Activated CD4-positive, alpha-beta T cell treated with anti-CD3 and anti-CD28 coated beads, Interleukin-10, Interleukin-2, amounts not matched to agents 100 ng/mL and 50 ng/mL, durations not matched to agents 16 hours and 8 hours (primary cell): ENCODE measurements at regions not wholly inside any gene's neighbourhood (a gene's known extent, or its start where the extent isn't known, plus 50 kb on each side); places are given as distances from the start of the nearest gene placed in this dataset.

Experiments used
- DNase-seq: peaks from one replicate; pipeline ENCODE4 v3.0.0-alpha.2; 2020

- no peak for DNase-seq
These were observed 93.5 kb upstream of the STK39 start for GRCh38 chr2:168340931-168341330.

DNA sequence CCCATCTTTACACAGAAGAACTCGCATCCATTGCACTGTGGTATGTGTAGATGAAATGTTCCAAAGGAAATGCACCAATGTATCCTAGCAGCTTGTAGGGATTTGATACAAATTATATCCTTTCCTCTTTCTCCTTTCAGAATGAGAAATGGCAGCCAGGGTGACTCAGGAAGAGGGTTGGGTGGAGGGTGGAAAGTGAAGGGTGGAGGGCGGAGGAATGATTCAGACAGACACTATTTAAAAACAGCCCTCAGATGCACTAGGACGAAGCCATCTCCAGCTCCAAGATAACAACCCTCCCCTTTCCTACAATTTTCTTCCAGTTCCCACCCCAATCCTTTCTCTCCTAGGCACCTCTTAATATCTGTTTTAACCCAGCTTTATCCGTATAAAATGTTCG, 96.2 kb upstream of the STK39 start:
- DNase-seq = no peak

DNA sequence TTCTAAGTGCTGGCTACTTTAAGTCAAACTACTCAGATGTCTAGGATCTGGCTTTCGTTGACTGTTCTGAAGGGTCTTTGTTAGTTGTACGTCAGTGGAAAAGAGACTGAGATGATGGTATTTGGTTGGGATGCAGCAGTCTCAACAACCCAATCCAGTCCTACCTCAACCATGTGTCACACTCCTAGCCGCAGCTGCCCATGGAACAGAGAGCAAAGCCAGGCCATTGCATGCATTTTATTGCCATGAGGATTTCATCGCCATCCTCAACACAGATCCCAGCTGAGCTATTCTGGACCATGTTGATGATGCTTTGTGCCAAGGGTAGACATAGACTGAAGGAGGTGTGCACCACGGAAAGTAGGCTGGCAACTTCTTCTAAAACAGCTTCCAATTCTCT, 97.3 kb upstream of the STK39 start:
- no peak for DNase-seq

DNA sequence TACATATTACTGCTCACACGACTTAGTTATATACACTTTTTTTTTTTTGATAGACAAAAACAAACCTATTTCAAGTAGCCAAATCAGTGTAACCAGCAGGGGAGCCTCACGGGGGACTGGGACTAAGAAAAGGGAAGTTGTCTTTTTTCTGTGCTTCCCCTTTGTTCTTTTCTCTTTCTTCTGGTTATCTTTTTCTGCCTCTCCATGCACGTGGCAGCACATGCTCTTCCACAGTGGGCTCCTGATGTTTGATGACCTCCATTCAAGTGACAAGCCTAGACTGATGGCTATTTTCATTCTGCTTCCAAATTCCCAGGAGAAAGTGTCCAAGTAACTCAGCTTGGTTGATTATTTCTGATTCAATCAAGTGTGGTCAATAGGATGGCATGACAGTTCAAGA, 98.2 kb upstream of the STK39 start:
- no peak for DNase-seq

GRCh38 chr2:168346725-168347477, 99.5 kb upstream of the STK39 start:
- DNase-seq = peak; percentile 78

GRCh38 chr2:168348076-168348475, 100.7 kb upstream of the STK39 start:
- DNase-seq = peak; percentile 24

- no peak for DNase-seq
These were observed 103.0 kb upstream of the STK39 start for GRCh38 chr2:168350380-168350779.

DNA sequence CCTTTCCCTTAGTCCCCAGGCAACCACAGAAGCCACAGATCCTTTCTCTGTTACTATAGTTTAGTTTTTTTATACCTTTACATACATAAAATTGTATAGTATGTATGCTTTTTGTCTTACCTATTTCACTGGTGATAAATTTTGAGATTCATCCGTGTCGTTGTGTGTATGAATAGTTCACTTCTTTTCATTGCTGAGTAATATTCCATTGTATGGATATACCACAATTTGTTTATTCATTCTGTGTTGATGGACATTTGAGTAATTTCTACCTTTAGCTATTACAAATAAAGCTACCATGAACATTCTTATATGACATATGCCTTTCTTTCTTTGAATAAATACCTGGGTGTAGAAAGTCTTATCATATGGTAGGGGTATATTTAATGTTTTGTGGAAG, 102.8 kb upstream of the CERS6 start:
- DNase-seq = no peak

GRCh38 chr2:168354499-168354898, 101.6 kb upstream of the CERS6 start:
- DNase-seq = no peak

- no peak for DNase-seq
These were observed 101.0 kb upstream of the CERS6 start for GRCh38 chr2:168355121-168355520.

DNA sequence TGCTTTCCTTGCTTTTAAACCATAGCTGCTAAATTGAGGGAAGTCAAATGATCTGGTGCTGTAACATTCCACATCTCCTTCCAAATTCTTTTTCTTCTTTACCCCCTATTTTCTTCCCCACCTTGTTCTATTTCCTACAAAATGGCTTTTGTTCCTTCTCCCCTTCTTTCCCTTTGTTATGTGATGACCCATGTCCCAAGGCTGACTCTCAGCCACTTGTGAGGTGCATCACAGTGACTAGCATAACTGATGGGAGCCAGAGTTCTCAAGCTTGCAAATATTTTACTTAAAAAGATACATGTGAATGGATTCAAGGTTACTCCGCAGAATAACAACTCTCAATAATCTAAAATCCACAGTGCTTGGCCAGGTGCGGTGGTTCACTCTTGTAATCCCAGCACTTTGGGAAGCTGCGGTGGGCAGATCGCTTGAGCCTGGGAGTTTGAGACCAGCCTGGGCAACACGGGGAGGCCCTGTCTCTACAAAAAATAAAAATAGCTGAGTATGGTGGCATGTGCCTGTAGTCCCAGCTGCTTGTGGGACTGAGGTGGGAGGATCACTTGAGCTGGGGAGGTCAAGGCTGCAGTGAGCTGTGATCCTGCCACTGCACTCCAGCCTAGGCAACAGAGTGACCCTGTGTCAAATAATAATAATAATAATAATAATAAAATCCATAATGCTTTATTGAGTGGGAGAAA, 100.1 kb upstream of the CERS6 start:
- no peak for DNase-seq

DNA sequence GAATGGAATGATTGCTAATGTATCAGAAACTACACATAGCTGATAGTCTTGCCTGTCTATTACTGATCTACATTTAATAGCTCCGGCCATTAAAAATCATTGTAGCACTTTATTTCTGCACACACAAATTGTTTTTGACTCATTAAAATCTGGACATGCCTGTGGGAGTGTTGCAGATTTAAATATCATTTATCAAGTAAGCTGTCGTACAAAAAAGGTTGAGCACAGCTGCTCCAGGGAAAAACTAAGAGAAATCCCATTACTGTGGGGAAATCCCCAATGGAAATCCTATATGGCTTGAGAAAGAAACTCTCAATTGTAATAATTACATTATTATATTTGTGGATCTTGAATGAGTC, 99.6 kb upstream of the CERS6 start:
- no peak for DNase-seq

DNA sequence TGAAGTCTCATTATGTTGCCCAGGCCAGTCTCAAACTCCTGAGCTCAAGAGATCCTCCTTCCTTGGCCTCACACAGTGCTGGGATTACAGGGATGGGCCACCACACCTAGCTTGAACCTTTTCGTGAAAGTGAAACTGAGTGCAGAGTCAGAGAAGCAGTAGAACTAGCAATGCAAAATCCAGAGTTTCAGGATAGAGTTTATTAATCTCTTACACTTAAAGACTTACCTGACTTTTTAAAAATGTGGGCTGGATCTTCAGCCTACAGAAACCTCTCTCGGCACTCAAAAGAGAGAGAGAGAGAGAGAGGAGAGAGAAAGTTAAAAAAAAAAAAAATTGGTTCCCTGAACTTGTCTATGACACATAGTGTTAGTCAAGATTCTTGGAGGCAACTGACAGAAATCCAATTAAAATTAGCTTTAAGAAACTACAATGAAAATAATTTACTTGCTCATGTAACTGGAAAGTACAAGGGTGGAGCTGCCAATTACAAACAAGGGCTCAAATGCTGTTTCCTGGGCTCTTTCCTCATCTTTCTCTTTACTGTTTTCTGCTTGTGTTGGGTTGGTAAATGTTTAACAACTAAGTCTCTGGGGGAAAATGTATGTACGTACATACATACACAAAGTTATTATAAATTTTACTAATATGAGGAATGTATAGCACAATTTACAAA, 98.1 kb upstream of the CERS6 start:
- DNase-seq = no peak

- DNase-seq = no peak
These were observed 97.0 kb upstream of the CERS6 start for GRCh38 chr2:168359082-168359481.

DNA sequence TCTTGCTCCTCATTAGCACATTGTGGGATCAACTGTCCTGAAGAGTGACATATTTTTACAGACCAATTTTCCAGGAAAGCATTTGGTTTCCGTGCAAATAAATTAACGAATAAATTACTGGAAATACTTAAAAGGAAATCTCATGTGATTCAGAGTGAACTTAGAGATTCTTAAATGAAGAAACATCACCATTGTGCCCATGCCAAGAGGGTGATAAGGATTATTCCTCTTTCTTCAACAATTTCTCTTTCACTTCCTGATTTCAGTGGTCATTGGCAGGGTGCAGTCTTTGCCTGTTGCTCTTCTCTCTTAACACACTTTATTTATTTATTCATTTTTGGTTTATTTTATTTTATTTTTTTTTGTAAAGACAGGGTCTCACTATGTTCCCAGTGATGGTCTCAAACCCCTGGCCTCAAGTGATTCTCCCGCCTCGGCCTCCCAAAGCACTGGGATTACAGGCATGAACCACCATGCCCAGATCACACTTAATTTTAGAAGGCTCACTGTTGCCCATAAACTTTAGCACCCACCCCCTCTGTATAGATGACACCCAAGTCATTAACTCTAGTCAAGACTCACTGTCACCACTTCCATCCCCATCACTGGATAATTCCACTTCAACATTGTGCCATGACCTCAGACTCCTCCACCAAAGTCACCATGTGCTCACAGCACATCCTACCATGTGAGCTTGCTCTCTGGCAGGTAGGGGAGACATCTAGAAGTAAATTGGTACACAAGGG, 92.6 kb upstream of the CERS6 start:
- no peak for DNase-seq

DNA sequence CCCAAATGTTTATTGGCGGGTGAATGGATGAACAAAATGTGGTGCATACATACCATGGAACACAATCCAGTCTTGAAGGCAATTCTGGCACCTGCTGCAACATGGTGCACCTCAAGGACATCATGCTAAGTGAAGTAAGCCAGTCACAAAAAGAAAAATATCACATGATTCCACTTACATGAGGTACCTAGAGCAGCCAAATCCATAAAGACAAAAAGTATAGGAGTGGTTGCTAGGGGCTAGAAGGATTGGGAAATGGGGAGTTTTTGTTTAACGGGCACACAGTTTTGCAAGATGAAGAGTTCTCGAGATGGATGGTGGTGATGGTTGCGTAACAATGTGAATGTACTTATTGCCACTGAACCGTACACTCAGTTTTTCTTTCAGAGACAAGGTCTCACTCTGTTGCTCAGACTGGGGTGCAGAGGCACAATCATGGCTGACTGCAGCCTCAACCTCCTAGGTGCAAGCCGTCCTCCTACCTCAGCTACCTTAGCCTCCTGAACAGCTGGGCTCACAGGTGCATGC, 90.9 kb upstream of the CERS6 start:
- DNase-seq = no peak

GRCh38 chr2:168369031-168369430, 87.0 kb upstream of the CERS6 start:
- no peak for DNase-seq

- no peak for DNase-seq
These were observed 84.6 kb upstream of the CERS6 start for GRCh38 chr2:168371273-168372019.

- no peak for DNase-seq
These were observed 82.6 kb upstream of the CERS6 start for GRCh38 chr2:168373468-168373867.

DNA sequence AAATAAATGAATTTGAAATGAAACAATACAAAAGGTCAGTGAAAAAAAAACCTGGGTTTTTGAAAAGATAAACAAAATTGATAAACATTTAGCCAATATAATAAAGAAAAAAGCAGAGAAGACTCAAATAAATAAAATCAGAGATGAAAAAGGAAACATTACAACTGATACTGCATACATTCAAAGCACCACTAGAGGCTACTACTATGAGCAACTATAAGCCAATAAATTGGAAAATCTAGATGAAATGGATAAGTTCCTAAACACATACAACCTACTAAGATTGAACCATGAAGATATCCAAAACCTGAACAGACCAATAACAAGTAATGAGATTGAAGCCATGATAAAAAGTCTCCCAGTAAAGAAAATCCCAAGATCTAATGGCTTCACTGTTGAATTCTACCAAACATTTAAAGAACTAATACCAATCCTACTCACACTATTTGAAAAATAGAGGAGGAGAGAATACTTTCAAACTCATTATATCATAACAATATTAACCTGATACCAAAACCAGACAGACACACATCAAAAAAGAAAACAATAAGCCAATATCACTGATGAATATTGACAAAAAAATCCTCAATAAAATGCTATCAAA, 80.8 kb upstream of the CERS6 start:
- no peak for DNase-seq

- peak; percentile 53 for DNase-seq
These were observed 77.0 kb upstream of the CERS6 start for GRCh38 chr2:168378960-168379669.
